ENCODE measurements at regions not wholly inside any gene's neighbourhood (a gene's known extent, or its start where the extent isn't known, plus 50 kb on each side); places are given as distances from the start of the nearest gene placed in this dataset.

GRCh38 chr3:42037318-42037945 lies 53.7 kb upstream of the TRAK1 start:
- ChIA-PET CTCF (no interaction called here), POLR2A (no interaction called here)

- CTCF ChIA-PET = no interaction called here
- POLR2A ChIA-PET = no interaction called here
Measured at GRCh38 chr3:42036483-42036823, 54.7 kb upstream of the TRAK1 start.

GRCh38 chr3:42035816-42036482 lies 55.2 kb upstream of the TRAK1 start:
- POLR2A ChIA-PET = no interaction called here
- CTCF ChIA-PET = interaction anchor here (0.6 kb wide), 1 partner anchor 36 kb away, joined by 5 read pairs; no protein-coding TSS in a partner anchor

- CTCF ChIA-PET = no interaction called here
- POLR2A ChIA-PET = no interaction called here
Measured at GRCh38 chr3:42035007-42035406, 56.1 kb upstream of the TRAK1 start.

GRCh38 chr3:42033741-42034140 lies 57.4 kb upstream of the TRAK1 start:
- ChIA-PET CTCF (no interaction called here), POLR2A (no interaction called here)

GRCh38 chr3:42032693-42033349 lies 58.3 kb upstream of the TRAK1 start:
- POLR2A ChIA-PET = no interaction called here
- CTCF ChIA-PET = no interaction called here

GRCh38 chr3:42031808-42032480 lies 59.2 kb upstream of the TRAK1 start:
- ChIA-PET POLR2A (no interaction called here), CTCF (no interaction called here)

GRCh38 chr3:42028474-42028873 lies 62.7 kb upstream of the TRAK1 start:
- CTCF ChIA-PET = no interaction called here
- POLR2A ChIA-PET = no interaction called here

- ChIA-PET POLR2A (no interaction called here), CTCF (interaction anchor here (1.1 kb wide), 1 partner anchor 9 kb away, joined by 4 read pairs; no protein-coding TSS in a partner anchor)
Measured at GRCh38 chr3:42027571-42027970, 63.6 kb upstream of the TRAK1 start.

GRCh38 chr3:42025370-42026138 lies 63.7 kb upstream of the ULK4 start:
- ChIA-PET CTCF (interaction anchor here (1.0 kb wide), 1 partner anchor 74 kb away, joined by 4 read pairs; no protein-coding TSS in a partner anchor), POLR2A (interaction anchor here (0.6 kb wide), 1 partner anchor 763 kb away, joined by 3 read pairs; no protein-coding TSS in a partner anchor)

- ChIA-PET POLR2A (interaction anchor here (0.6 kb wide), 1 partner anchor 763 kb away, joined by 3 read pairs; no protein-coding TSS in a partner anchor), CTCF (interaction anchor here (1.0 kb wide), 1 partner anchor 75 kb away, joined by 4 read pairs; no protein-coding TSS in a partner anchor)
Measured at GRCh38 chr3:42024591-42025351, 62.9 kb upstream of the ULK4 start.

- ChIA-PET POLR2A (no interaction called here), CTCF (no interaction called here)
Measured at GRCh38 chr3:42023380-42023779, 61.5 kb upstream of the ULK4 start.

GRCh38 chr3:42022355-42022754 lies 60.5 kb upstream of the ULK4 start:
- ChIA-PET CTCF (no interaction called here), POLR2A (no interaction called here)

GRCh38 chr3:42020684-42021307 lies 58.9 kb upstream of the ULK4 start:
- ChIA-PET CTCF (interaction anchor here (0.6 kb wide), 1 partner anchor 59 kb away, joined by 3 read pairs; no protein-coding TSS in a partner anchor), POLR2A (no interaction called here)

GRCh38 chr3:42019953-42020260 lies 58.0 kb upstream of the ULK4 start:
- ChIA-PET POLR2A (no interaction called here), CTCF (interaction anchor here (0.6 kb wide), 1 partner anchor 59 kb away, joined by 3 read pairs; no protein-coding TSS in a partner anchor)

- ChIA-PET CTCF (interaction anchor here (1.5 kb wide), 1 partner anchor 8 kb away, joined by 4 read pairs; no protein-coding TSS in a partner anchor), POLR2A (no interaction called here)
Measured at GRCh38 chr3:42019144-42019952, 57.4 kb upstream of the ULK4 start.

- POLR2A ChIA-PET = interaction anchor here (0.7 to 1.2 kb wide), 4 partner anchors 16 to 79 kb away, joined by 3 to 8 read pairs (median 4); partner anchors contain the start of gene ULK4
- CTCF ChIA-PET = interaction anchor here (1.7 kb wide), 1 partner anchor 64 kb away, joined by 7 read pairs; no protein-coding TSS in a partner anchor
Measured at GRCh38 chr3:42014921-42015533, 53.1 kb upstream of the ULK4 start.

Measured in activated CD8-positive, alpha-beta memory T cell treated with anti-CD3 and anti-CD28 coated beads for 36 hours (primary cell).